HCT116 (cell line): ENCODE measurements at regions not wholly inside any gene's neighbourhood (a gene's known extent, or its start where the extent isn't known, plus 50 kb on each side); places are given as distances from the start of the nearest gene placed in this dataset.

Experiments used
- ATAC-seq: fragments of 200-7000 bp; cut with Tn5 transposase; 2 replicates; pipeline ENCODE4 v1.9.1; 2020; ENCODE audit warnings: mild to moderate bottlenecking, moderate library complexity
- BruUV-seq: library from RNA; stranded (reverse); fragments of 400-500 nt; replicated peaks from 2 replicates; lab custom pipeline; 2021; lab: Mats Ljungman, UMichigan
- CTCF ChIA-PET: fragments of 300-600 bp; sonication (Branson Sonifier 250); formaldehyde crosslinking; loops from one replicate; lab custom pipeline; 2021; ENCODE audit warnings: antibody characterized with exemption; lab: Charles Lee
- POLR2A ChIA-PET: fragments of 300-600, 350-600 bp; sonication (Branson Sonifier 250); formaldehyde crosslinking; loops from one replicate; lab custom pipeline; 2021; ENCODE audit warnings: antibody characterized with exemption; lab: Charles Lee
- RAD21 ChIA-PET, 2 experiments: fragments of 300-600 bp; sonication (Branson Sonifier 250); formaldehyde crosslinking; loops; one replicate each; lab custom pipeline; 2023; ENCODE audit warnings: low total read pairs in 2 of 2; ENCODE audit not compliant: uncharacterized antibody in 2 of 2, unreplicated experiment in 2 of 2, low non-redundant PET in 1 of 2; lab: Charles Lee
- DNase-seq: peaks from one replicate; pipeline ENCODE4 v3.0.0-alpha.2; 2010; ENCODE audit warnings: low read depth, low spot score
- H2AFZ ChIP-seq: fragments of 200-600 bp; shearing (Covaris generic), sonication (generic); 2 replicates; pipeline ENCODE4 v1.6.1; 2017; ENCODE audit warnings: low read depth, mixed run types, mixed read lengths, antibody characterized with exemption, low read length; ENCODE audit not compliant: poor library complexity, severe bottlenecking
- H3K27ac ChIP-seq: 2 replicates; pipeline ENCODE4 v1.5.1; 2012; ENCODE audit warnings: low read depth, low read length
- H3K27me3 ChIP-seq: fragments of 200-600 bp; sonication (generic); 2 replicates; pipeline ENCODE4 v1.6.1; 2016; ENCODE audit warnings: mixed run types, low read length, mixed read lengths; ENCODE audit not compliant: insufficient read depth
- H3K36me3 ChIP-seq, 2 experiments: fragments of 200-500 bp in 1 of 2; fragments of 200-600 bp in 1 of 2; sonication (Bioruptor generic) in 1 of 2; sonication (generic) in 1 of 2; 2 replicates each; pipeline versions ENCODE4 v1.5.1 to v1.6.1; 2014 to 2016; ENCODE audit warnings: low read length in 2 of 2, inconsistent platforms in 1 of 2, mixed read lengths in 1 of 2, mixed run types in 1 of 2; ENCODE audit not compliant: insufficient read depth in 2 of 2, control insufficient read depth in 1 of 2
- H3K4me1 ChIP-seq, 2 experiments: fragments of 200-600 bp in 1 of 2; sonication (generic) in 1 of 2; 2 replicates each; pipeline versions ENCODE4 v1.5.1 to v1.6.1; 2012 to 2017; ENCODE audit warnings: low read length in 2 of 2, inconsistent platforms in 1 of 2, mild to moderate bottlenecking in 1 of 2, mixed read lengths in 1 of 2, mixed run types in 1 of 2, moderate library complexity in 1 of 2; ENCODE audit not compliant: insufficient read depth in 2 of 2, control insufficient read depth in 1 of 2
- H3K4me2 ChIP-seq: fragments of 200-600 bp; sonication (generic); 2 replicates; pipeline ENCODE4 v1.6.1; 2017; ENCODE audit warnings: mixed run types, low read length, mixed read lengths
- H3K4me3 ChIP-seq, 2 experiments: fragments of 200-600 bp in 1 of 2; sonication (generic) in 1 of 2; replicated peaks in 1 of 2; 2 replicates each; pipeline ENCODE4 v1.5.1; 2011 to 2016; ENCODE audit warnings: low read length in 2 of 2, control low read depth in 1 of 2, low read depth in 1 of 2, mild to moderate bottlenecking in 1 of 2, mixed read lengths in 1 of 2, mixed run types in 1 of 2
- H3K79me2 ChIP-seq: fragments of 200-600 bp; sonication (generic); 2 replicates; pipeline ENCODE4 v1.6.1; 2017; ENCODE audit warnings: mild to moderate bottlenecking, mixed run types, low read length, moderate library complexity, mixed read lengths; ENCODE audit not compliant: insufficient read depth
- H3K9ac ChIP-seq: fragments of 200-600 bp; sonication (generic); 2 replicates; pipeline ENCODE4 v1.6.1; 2016; ENCODE audit warnings: low read length, mixed read lengths
- H3K9me2 ChIP-seq: fragments of 200-600 bp; sonication (generic), shearing (Covaris generic); 2 replicates; pipeline ENCODE4 v1.6.1; 2017; ENCODE audit warnings: mixed run types, mild to moderate bottlenecking, moderate library complexity; ENCODE audit not compliant: insufficient read depth
- H3K9me3 ChIP-seq, 2 experiments: fragments of 200-500 bp in 1 of 2; fragments of 200-600 bp in 1 of 2; sonication (Bioruptor generic) in 1 of 2; sonication (generic) in 1 of 2; 2 replicates each; pipeline ENCODE4 v1.6.1; 2014 to 2017; ENCODE audit warnings: low read length in 2 of 2, mixed read lengths in 2 of 2, inconsistent platforms in 1 of 2, low read depth in 1 of 2, mild to moderate bottlenecking in 1 of 2, mixed run types in 1 of 2, moderate library complexity in 1 of 2; ENCODE audit not compliant: control insufficient read depth in 1 of 2, insufficient read depth in 1 of 2
- H4K20me1 ChIP-seq: fragments of 200-600 bp; sonication (generic), shearing (Covaris generic); 2 replicates; pipeline ENCODE4 v1.6.1; 2017; ENCODE audit warnings: mixed run types, mild to moderate bottlenecking, moderate library complexity; ENCODE audit not compliant: insufficient read depth
- ATF3 ChIP-seq: IDR thresholded peaks from 2 replicates; pipeline ENCODE4 v1.6.1; 2012
- CBX3 ChIP-seq: IDR thresholded peaks from 2 replicates; pipeline ENCODE4 v1.6.1; 2012; ENCODE audit warnings: low read depth
- CEBPB ChIP-seq: IDR thresholded peaks from 2 replicates; pipeline ENCODE4 v1.6.1; 2012; ENCODE audit warnings: low read depth
- CTCF ChIP-seq, 3 experiments: fragments of 200-600 bp in 1 of 3; sonication (generic) in 1 of 3; IDR thresholded peaks in 2 of 3; conservative IDR thresholded peaks in 1 of 3; 2 replicates each; pipeline ENCODE4 v1.5.1; 2012 to 2017; ENCODE audit warnings: low read depth in 2 of 3, low read length in 2 of 3, antibody characterized with exemption in 1 of 3, borderline replicate concordance in 1 of 3, control low read depth in 1 of 3, mild to moderate bottlenecking in 1 of 3, mixed read lengths in 1 of 3, mixed run types in 1 of 3, moderate library complexity in 1 of 3; ENCODE audit not compliant: insufficient read depth in 1 of 3
- EGR1 ChIP-seq: IDR thresholded peaks from 2 replicates; pipeline ENCODE4 v1.6.1; 2012; ENCODE audit warnings: low read depth
- ELF1 ChIP-seq: IDR thresholded peaks from 2 replicates; pipeline ENCODE4 v1.6.1; 2012; ENCODE audit warnings: low read depth, borderline replicate concordance
- FOSL1 ChIP-seq: IDR thresholded peaks from 2 replicates; pipeline ENCODE4 v1.6.1; 2012; ENCODE audit warnings: low read depth
- JUND ChIP-seq: IDR thresholded peaks from 2 replicates; pipeline ENCODE4 v1.6.1; 2012
- MAX ChIP-seq: IDR thresholded peaks from 2 replicates; pipeline ENCODE4 v1.6.1; 2012
- POLR2A ChIP-seq: IDR thresholded peaks from 2 replicates; pipeline ENCODE4 v1.7.0; 2011; ENCODE audit warnings: borderline replicate concordance; ENCODE audit not compliant: insufficient read depth, insufficient read length; ENCODE audit errors: extremely low read depth
- POLR2AphosphoS5 ChIP-seq: IDR thresholded peaks from 2 replicates; pipeline ENCODE4 v1.6.1; 2011; ENCODE audit warnings: mild to moderate bottlenecking, low read depth, low read length, moderate library complexity
- RAD21 ChIP-seq: IDR thresholded peaks from 2 replicates; pipeline ENCODE4 v1.6.1; 2012; ENCODE audit warnings: low read depth, mild to moderate bottlenecking
- SIN3A ChIP-seq: IDR thresholded peaks from 2 replicates; pipeline ENCODE4 v1.6.1; 2012; ENCODE audit warnings: low read depth
- SP1 ChIP-seq: IDR thresholded peaks from 2 replicates; pipeline ENCODE4 v1.6.1; 2012; ENCODE audit warnings: low read depth
- SRF ChIP-seq: IDR thresholded peaks from 2 replicates; pipeline ENCODE4 v1.6.1; 2012; ENCODE audit warnings: low read depth
- TCF7L2 ChIP-seq: IDR thresholded peaks from 2 replicates; pipeline ENCODE4 v1.7.0; 2011; ENCODE audit warnings: borderline replicate concordance, inconsistent platforms; ENCODE audit not compliant: insufficient read depth, insufficient read length; ENCODE audit errors: extremely low read depth
- YY1 ChIP-seq: IDR thresholded peaks from 2 replicates; pipeline ENCODE4 v1.6.1; 2011; ENCODE audit warnings: low read length, low read depth, moderate library complexity, mild to moderate bottlenecking; ENCODE audit not compliant: insufficient replicate concordance; ENCODE audit errors: extremely low read depth
- ZFX ChIP-seq: fragments of 450-650 bp; IDR thresholded peaks from 2 replicates; pipeline ENCODE4 v1.6.1; 2017
- ZNF274 ChIP-seq: fragments of 200-500 bp; sonication (Bioruptor generic); IDR thresholded peaks from 2 replicates; pipeline ENCODE4 v1.6.1; 2014; ENCODE audit warnings: mild to moderate bottlenecking, low read depth, low read length, inconsistent platforms
- intact Hi-C: fragments of 100-400 bp; cut with micrococcal nuclease; formaldehyde crosslinking; loops from 2 replicates; pipeline ENCODE4 v1.10.0; 2022
- TF ChIP-seq, protein P1 (sequence below): IDR thresholded peaks from 2 replicates; pipeline ENCODE4 v1.6.1; 2011; ENCODE audit warnings: mild to moderate bottlenecking, low read length, moderate library complexity; ENCODE audit not compliant: insufficient replicate concordance; ENCODE audit errors: extremely low read depth

DNA sequence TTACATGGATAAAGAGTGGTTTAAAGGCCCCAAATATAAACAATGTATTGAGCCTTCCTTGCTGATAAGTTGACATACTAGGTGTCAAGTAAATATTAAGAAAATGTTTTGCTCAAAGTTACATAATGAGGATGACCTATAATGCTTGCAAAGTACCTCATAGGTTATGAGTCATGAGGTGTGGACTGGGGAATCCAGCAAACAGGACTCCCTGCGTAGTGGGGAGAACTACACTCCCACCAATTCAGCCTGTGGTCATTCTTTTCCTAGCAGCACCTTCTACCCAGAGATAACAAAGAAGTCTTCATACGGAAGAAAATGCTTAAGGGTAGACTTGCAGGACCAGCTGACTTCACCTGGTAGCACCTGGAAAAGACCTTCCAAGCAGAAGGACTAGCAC, 418.9 kb upstream of the CPEB2 start:
- intact Hi-C loops, result no loop called here
- no peaks in the 10 kb centered on the region for H3K27me3 ChIP-seq
- CTCF ChIA-PET, result no interaction called here
- no peaks in the 10 kb centered on the region for H3K4me1 ChIP-seq
- no peak overlapping the region for H3K27ac ChIP-seq
- no peak overlapping the region for H2AFZ ChIP-seq
- H3K36me3 ChIP-seq, result no peaks in the 10 kb centered on the region
- H3K9me2 ChIP-seq, result no peaks in the 10 kb centered on the region
- H4K20me1 ChIP-seq, result no peaks in the 10 kb centered on the region
- no peak for ATAC-seq
- POLR2A ChIA-PET, result no interaction called here
- no peaks in the 10 kb centered on the region for H3K79me2 ChIP-seq
- H3K9me3 ChIP-seq, result peaks cover 0 to 7% of the 10 kb centered on the region in 2 experiments; a peak in 2 of 4 replicates
- RAD21 ChIA-PET, result no interaction called here
- DNase-seq, result no peak
- H3K4me3 ChIP-seq, result no peak overlapping the region
- BruUV-seq, result no TSS peak
- no peak for TF ChIP-seq ZFX
- no peak for TF ChIP-seq POLR2AphosphoS5
- TF ChIP-seq RAD21, result no peak
- no peak for TF ChIP-seq CBX3
- no peak for TF ChIP-seq SRF
- no peak for TF ChIP-seq POLR2A
- no peak for TF ChIP-seq ZNF274
- TF ChIP-seq TCF7L2, result no peak
- TF ChIP-seq JUND, result no peak
- no peak for TF ChIP-seq EGR1
- TF ChIP-seq FOSL1, result no peak
- no peak for TF ChIP-seq YY1
- TF ChIP-seq SP1, result no peak
- no peak for TF ChIP-seq ELF1
- TF ChIP-seq CEBPB, result no peak
- TF ChIP-seq SIN3A, result no peak
- TF ChIP-seq ATF3, result no peak
- TF ChIP-seq, protein P1, sequence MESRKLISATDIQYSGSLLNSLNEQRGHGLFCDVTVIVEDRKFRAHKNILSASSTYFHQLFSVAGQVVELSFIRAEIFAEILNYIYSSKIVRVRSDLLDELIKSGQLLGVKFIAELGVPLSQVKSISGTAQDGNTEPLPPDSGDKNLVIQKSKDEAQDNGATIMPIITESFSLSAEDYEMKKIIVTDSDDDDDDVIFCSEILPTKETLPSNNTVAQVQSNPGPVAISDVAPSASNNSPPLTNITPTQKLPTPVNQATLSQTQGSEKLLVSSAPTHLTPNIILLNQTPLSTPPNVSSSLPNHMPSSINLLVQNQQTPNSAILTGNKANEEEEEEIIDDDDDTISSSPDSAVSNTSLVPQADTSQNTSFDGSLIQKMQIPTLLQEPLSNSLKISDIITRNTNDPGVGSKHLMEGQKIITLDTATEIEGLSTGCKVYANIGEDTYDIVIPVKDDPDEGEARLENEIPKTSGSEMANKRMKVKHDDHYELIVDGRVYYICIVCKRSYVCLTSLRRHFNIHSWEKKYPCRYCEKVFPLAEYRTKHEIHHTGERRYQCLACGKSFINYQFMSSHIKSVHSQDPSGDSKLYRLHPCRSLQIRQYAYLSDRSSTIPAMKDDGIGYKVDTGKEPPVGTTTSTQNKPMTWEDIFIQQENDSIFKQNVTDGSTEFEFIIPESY, result no peak
- no peak for TF ChIP-seq CTCF (IDR thresholded peaks at IDR 0.05 in 2 of 3, conservative IDR thresholded peaks at IDR 0.05 in 1 of 3; ENCODE audit: borderline replicate concordance in 1 of 3, insufficient read depth in 1 of 3, low read depth in 2 of 3, low read length in 2 of 3)
- TF ChIP-seq MAX, result no peak
- H3K9ac ChIP-seq, result no peak overlapping the region
- H3K4me2 ChIP-seq, result no peak overlapping the region
